PC-3 (cell line): ENCODE measurements at regions not wholly inside any gene's neighbourhood (a gene's known extent, or its start where the extent isn't known, plus 50 kb on each side); places are given as distances from the start of the nearest gene placed in this dataset.

Experiments
- ATAC-seq: fragments of 200-7000 bp; cut with Tn5 transposase; 2 replicates; pipeline ENCODE4 v1.9.1; 2020; ENCODE audit warnings: mild to moderate bottlenecking, moderate library complexity
- BruUV-seq: library from RNA; stranded (reverse); fragments of 400-500 nt; replicated peaks from 2 replicates; lab custom pipeline; 2021; lab: Mats Ljungman, UMichigan
- CTCF ChIA-PET: fragments of 300-600 bp; sonication (Branson Sonifier 250); formaldehyde crosslinking; loops from one replicate; lab custom pipeline; 2022; ENCODE audit warnings: antibody characterized with exemption; lab: Charles Lee
- POLR2A ChIA-PET: fragments of 300-600 bp; sonication (Branson Sonifier 250); formaldehyde crosslinking; loops from one replicate; lab custom pipeline; 2022; ENCODE audit warnings: antibody characterized with exemption; ENCODE audit not compliant: unreplicated experiment; lab: Charles Lee
- DNase-seq: peaks from one replicate; pipeline ENCODE4 v3.0.0-alpha.2; 2015
- H2AFZ ChIP-seq: fragments of 300-600 bp; sonication (generic); 2 replicates; pipeline ENCODE4 v1.6.0; 2016; ENCODE audit warnings: antibody characterized with exemption, low read length
- H3F3A ChIP-seq: fragments of 300-600 bp; sonication (generic); one replicate; pipeline ENCODE4 v1.6.0; 2017; ENCODE audit warnings: antibody characterized with exemption, low read length, control low read depth, mild to moderate bottlenecking; ENCODE audit not compliant: unreplicated experiment
- H3K27ac ChIP-seq: fragments of 300-600 bp; sonication (generic); 2 replicates; pipeline ENCODE4 v1.5.1; 2016; ENCODE audit warnings: mild to moderate bottlenecking, low read length
- H3K27me3 ChIP-seq: fragments of 300-600 bp; sonication (generic); 2 replicates; pipeline ENCODE4 v1.6.1; 2016; ENCODE audit warnings: low read length, mixed read lengths
- H3K36me3 ChIP-seq: fragments of 300-600 bp; sonication (generic); 2 replicates; pipeline ENCODE4 v1.6.1; 2016; ENCODE audit warnings: low read depth, mixed run types, low read length, mixed read lengths
- H3K4me1 ChIP-seq: fragments of 300-600 bp; sonication (generic); 2 replicates; pipeline ENCODE4 v1.5.1; 2016; ENCODE audit warnings: low read length; ENCODE audit not compliant: insufficient read depth
- H3K4me2 ChIP-seq: fragments of 300-600 bp; sonication (generic); 2 replicates; pipeline ENCODE4 v1.6.0; 2016; ENCODE audit warnings: low read length
- H3K4me3 ChIP-seq: fragments of 300-600 bp; sonication (generic); 2 replicates; pipeline ENCODE4 v1.5.1; 2016; ENCODE audit warnings: mild to moderate bottlenecking, low read length, mixed read lengths
- H3K79me2 ChIP-seq: fragments of 300-600 bp; sonication (generic); 2 replicates; pipeline ENCODE4 v1.6.1; 2017; ENCODE audit warnings: low read length, mixed read lengths
- H3K9ac ChIP-seq: fragments of 300-600 bp; sonication (generic); 2 replicates; pipeline ENCODE4 v1.6.0; 2016; ENCODE audit warnings: mild to moderate bottlenecking, low read length
- H3K9me2 ChIP-seq: fragments of 300-600 bp; sonication (generic); replicated peaks from 2 replicates; pipeline ENCODE4 v1.6.1; 2016; ENCODE audit warnings: mixed run types, low read length, mixed read lengths
- H3K9me3 ChIP-seq: fragments of 300-600 bp; sonication (generic); 2 replicates; pipeline ENCODE4 v1.6.1; 2016; ENCODE audit warnings: low read length, mixed read lengths
- H4K20me1 ChIP-seq: fragments of 300-600 bp; sonication (generic); 2 replicates; pipeline ENCODE4 v1.6.1; 2016; ENCODE audit warnings: low read length, mixed read lengths
- EZH2 ChIP-seq: fragments of 300-600 bp; sonication (generic); IDR thresholded peaks from one replicate; pipeline ENCODE4 v1.6.1; 2017; ENCODE audit warnings: antibody characterized with exemption, mild to moderate bottlenecking, low read length; ENCODE audit not compliant: unreplicated experiment
- EZH2phosphoT487 ChIP-seq: fragments of 300-600 bp; sonication (generic); IDR thresholded peaks from 2 replicates; pipeline ENCODE4 v1.6.1; 2018; ENCODE audit warnings: mild to moderate bottlenecking, antibody characterized with exemption, low read length, borderline replicate concordance
- intact Hi-C: fragments of 100-400 bp; cut with micrococcal nuclease; formaldehyde crosslinking; loops from 2 replicates; pipeline ENCODE4 v1.9.0; 2023
- TF ChIP-seq, protein P1 (sequence below): fragments of 300-600 bp; sonication (generic); conservative IDR thresholded peaks from 2 replicates; pipeline ENCODE4 v1.5.1; 2017; ENCODE audit warnings: antibody characterized with exemption, low read depth, mild to moderate bottlenecking, low read length

DNA sequence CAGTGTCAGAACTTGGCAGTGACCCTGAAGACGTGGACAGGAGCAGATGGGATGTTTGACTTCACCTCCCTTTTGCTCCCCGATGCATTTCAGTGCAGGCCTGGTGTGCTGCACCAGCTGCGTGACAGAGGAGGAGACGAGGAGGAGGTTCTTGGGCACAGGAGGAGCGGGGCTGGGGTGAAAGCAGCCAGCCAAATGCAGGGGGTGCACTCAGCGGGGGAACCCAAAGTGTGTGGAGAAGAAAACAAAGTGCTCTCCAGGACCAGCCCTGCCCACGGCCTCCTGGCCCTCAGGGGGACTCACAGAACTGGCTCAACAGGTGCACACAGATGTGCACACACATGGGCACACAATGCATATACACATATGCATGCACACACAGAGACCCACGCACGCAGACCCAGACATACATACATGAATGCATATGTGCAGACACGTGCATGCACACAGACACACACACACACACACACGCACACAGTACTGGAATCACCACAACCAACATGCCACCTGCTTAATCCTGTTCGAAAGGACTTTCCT lies 91.7 kb upstream of the SFSWAP start:
- Histone ChIP-seq H3K4me2 (no peak overlapping the region), H3K4me3 (no peak overlapping the region), H4K20me1 (no peaks in the 10 kb centered on the region), H3K79me2 (no peaks in the 10 kb centered on the region), H3K9me3 (no peaks in the 10 kb centered on the region), H3K9me2 (no peaks in the 10 kb centered on the region), H3K9ac (no peak overlapping the region), H3K36me3 (no peaks in the 10 kb centered on the region), H3K4me1 (no peaks in the 10 kb centered on the region), H3K27me3 (peaks cover 86% of the 10 kb centered on the region), H3F3A (no peaks in the 10 kb centered on the region), H2AFZ (no peak overlapping the region), H3K27ac (no peak overlapping the region)
- intact Hi-C loops, result no loop called here
- TF ChIP-seq, protein P1, sequence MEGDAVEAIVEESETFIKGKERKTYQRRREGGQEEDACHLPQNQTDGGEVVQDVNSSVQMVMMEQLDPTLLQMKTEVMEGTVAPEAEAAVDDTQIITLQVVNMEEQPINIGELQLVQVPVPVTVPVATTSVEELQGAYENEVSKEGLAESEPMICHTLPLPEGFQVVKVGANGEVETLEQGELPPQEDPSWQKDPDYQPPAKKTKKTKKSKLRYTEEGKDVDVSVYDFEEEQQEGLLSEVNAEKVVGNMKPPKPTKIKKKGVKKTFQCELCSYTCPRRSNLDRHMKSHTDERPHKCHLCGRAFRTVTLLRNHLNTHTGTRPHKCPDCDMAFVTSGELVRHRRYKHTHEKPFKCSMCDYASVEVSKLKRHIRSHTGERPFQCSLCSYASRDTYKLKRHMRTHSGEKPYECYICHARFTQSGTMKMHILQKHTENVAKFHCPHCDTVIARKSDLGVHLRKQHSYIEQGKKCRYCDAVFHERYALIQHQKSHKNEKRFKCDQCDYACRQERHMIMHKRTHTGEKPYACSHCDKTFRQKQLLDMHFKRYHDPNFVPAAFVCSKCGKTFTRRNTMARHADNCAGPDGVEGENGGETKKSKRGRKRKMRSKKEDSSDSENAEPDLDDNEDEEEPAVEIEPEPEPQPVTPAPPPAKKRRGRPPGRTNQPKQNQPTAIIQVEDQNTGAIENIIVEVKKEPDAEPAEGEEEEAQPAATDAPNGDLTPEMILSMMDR, result no peak
- no peak for TF ChIP-seq EZH2phosphoT487
- no peak for TF ChIP-seq EZH2
- POLR2A ChIA-PET, result no interaction called here
- CTCF ChIA-PET, result no interaction called here
- no TSS peak for BruUV-seq
- no peak for ATAC-seq
- no peak for DNase-seq

DNA sequence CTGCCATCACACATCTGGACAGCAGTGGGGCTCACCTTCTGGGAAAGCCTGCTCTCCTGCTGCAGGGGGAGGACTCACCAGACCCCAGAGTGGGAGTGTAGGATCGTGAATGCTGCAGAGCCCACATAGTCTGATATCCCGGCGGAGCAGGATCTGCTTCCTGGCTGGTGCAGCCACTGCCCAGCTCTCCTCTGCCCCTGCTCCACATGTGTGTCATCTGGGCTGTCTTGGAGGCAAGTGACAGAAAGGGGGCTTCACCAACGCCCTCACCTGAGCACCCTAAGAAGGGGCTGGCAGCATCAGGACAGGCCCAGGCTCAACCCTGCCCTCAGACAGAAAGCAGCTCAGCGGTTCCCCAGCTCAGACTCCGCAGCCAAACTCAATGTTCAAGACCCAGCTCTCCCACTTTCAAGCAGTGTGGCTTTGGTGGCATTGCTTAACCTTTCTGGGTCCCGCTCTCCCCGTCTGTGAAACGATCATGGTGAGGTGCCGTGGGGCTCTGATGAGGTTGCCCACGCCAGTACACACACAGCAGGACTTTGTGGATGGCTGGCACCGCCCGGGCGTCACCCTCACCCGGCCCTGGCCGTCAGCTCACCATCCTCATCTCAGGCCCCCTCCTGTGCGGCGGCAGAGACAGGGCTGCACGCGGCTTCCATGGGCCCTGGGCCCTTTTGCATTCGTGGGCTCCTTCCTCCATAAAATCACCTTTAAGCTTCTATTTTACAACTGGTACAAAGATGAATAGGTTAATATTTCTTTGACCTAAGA lies 91.0 kb upstream of the SFSWAP start:
- Histone ChIP-seq H3K9ac (no peak overlapping the region), H3K27ac (no peak overlapping the region), H3K9me3 (no peaks in the 10 kb centered on the region), H3K9me2 (no peaks in the 10 kb centered on the region), H2AFZ (no peak overlapping the region), H4K20me1 (no peaks in the 10 kb centered on the region), H3F3A (no peaks in the 10 kb centered on the region), H3K4me1 (no peaks in the 10 kb centered on the region), H3K36me3 (no peaks in the 10 kb centered on the region), H3K79me2 (no peaks in the 10 kb centered on the region), H3K4me3 (no peak overlapping the region), H3K4me2 (no peak overlapping the region), H3K27me3 (peaks cover 78% of the 10 kb centered on the region)
- ChIA-PET CTCF (no interaction called here), POLR2A (no interaction called here)
- intact Hi-C loops, result loop anchor here (5.0 kb wide), 1 partner anchor 273 kb away; no protein-coding TSS in a partner anchor
- no peak for ATAC-seq
- no peak for DNase-seq
- TF ChIP-seq, protein P1, result no peak
- TF ChIP-seq EZH2phosphoT487 (no peak), EZH2 (no peak)
- no TSS peak for BruUV-seq

DNA sequence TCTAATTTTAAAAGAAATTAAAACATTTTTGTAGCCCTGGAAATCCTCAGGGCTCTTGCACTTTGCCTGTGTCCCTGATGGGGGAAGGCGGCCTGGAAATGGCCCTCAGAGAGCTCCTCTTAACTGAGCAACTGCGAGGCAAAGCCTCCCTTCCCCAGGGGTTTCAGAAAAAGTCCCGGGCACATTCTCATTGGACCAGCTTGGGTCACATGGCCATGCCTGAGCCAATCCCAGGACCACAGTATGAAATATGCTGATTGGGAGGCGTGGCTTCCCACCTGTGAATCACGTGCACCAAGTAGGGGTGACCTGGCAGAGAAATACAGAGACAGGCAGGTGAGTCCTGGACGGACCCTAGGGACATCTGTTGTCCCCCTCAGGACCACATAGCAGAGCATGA lies 90.4 kb upstream of the SFSWAP start:
- Histone ChIP-seq H3K9ac (no peak overlapping the region), H3K9me3 (no peaks in the 10 kb centered on the region), H3K79me2 (no peaks in the 10 kb centered on the region), H3F3A (no peaks in the 10 kb centered on the region), H3K36me3 (no peaks in the 10 kb centered on the region), H3K27me3 (peaks cover 72% of the 10 kb centered on the region), H3K4me1 (no peaks in the 10 kb centered on the region), H3K4me3 (no peak overlapping the region), H3K9me2 (no peaks in the 10 kb centered on the region), H2AFZ (no peak overlapping the region), H4K20me1 (no peaks in the 10 kb centered on the region), H3K4me2 (no peak overlapping the region), H3K27ac (no peak overlapping the region)
- CTCF ChIA-PET, result no interaction called here
- no peak for TF ChIP-seq EZH2
- TF ChIP-seq, protein P1, result no peak
- TF ChIP-seq EZH2phosphoT487, result no peak
- ATAC-seq (no peak), DNase-seq (no peak)
- no TSS peak for BruUV-seq
- intact Hi-C loops, result loop anchor here (5.0 kb wide), 1 partner anchor 273 kb away; no protein-coding TSS in a partner anchor
- POLR2A ChIA-PET, result no interaction called here
